H1 (cell line): ENCODE measurements at regions not wholly inside any gene's neighbourhood (a gene's known extent, or its start where the extent isn't known, plus 50 kb on each side); places are given as distances from the start of the nearest gene placed in this dataset.

Experiments used
- CTCF ChIA-PET: fragments of 300-600 bp; sonication (Branson Sonifier 250); formaldehyde crosslinking; loops from one replicate; lab custom pipeline; 2021; ENCODE audit not compliant: partially characterized antibody; lab: Charles Lee
- POLR2A ChIA-PET: fragments of 300-600 bp; sonication (Branson Sonifier 250); formaldehyde crosslinking; loops from one replicate; lab custom pipeline; 2021; ENCODE audit warnings: inconsistent platforms; ENCODE audit not compliant: partially characterized antibody; lab: Charles Lee
- DNase-seq, 2 experiments: peaks; one replicate each; pipeline versions ENCODE4 v3.0.0 to v3.0.0-alpha.2; 2010 to 2022; ENCODE audit warnings: low spot score in 2 of 2, low read depth in 1 of 2, mixed read lengths in 1 of 2
- FAIRE-seq: peaks from 2 replicates; lab custom pipeline; 2011; peaks lifted over from hg19 to GRCh38; lab: Jason Lieb, UNC
- H2AFZ ChIP-seq: 2 replicates; pipeline ENCODE4 v1.8.1; 2012; ENCODE audit warnings: low read length, inconsistent platforms
- H2AK5ac ChIP-seq: 2 replicates; pipeline ENCODE4 v1.6.1; 2013; ENCODE audit warnings: low read depth, low read length
- H2BK120ac ChIP-seq: replicated peaks from 2 replicates; pipeline ENCODE3; 2013; ENCODE audit warnings: low read depth, low read length, inconsistent platforms
- H2BK12ac ChIP-seq: 2 replicates; pipeline ENCODE4 v1.6.1; 2013; ENCODE audit warnings: low read depth, low read length
- H2BK15ac ChIP-seq: 2 replicates; pipeline ENCODE4 v1.6.1; 2013; ENCODE audit warnings: low read length
- H2BK20ac ChIP-seq: 2 replicates; pipeline ENCODE4 v1.6.1; 2013; ENCODE audit warnings: low read length
- H2BK5ac ChIP-seq: 2 replicates; pipeline ENCODE4 v1.6.1; 2013; ENCODE audit warnings: low read depth, low read length
- H3K14ac ChIP-seq: 2 replicates; pipeline ENCODE4 v1.6.1; 2013; ENCODE audit warnings: inconsistent platforms; ENCODE audit not compliant: insufficient read length
- H3K18ac ChIP-seq: 2 replicates; pipeline ENCODE4 v1.6.1; 2013; ENCODE audit warnings: low read length; ENCODE audit errors: extremely low read depth
- H3K23ac ChIP-seq: 2 replicates; pipeline ENCODE4 v1.6.1; 2013; ENCODE audit warnings: inconsistent platforms; ENCODE audit not compliant: insufficient read length
- H3K23me2 ChIP-seq: 2 replicates; pipeline ENCODE4 v1.6.1; 2013; ENCODE audit warnings: low read depth, low read length
- H3K27ac ChIP-seq: 2 replicates; pipeline ENCODE4 v1.6.1; 2011; ENCODE audit warnings: low read depth, low read length, inconsistent platforms
- H3K27me3 ChIP-seq, 4 experiments: replicated peaks in 1 of 4; 1 replicate in 1 of 4; 2 replicates in 3 of 4; pipeline versions ENCODE4 v1.6.1 to v1.8.1; 2011 to 2013; ENCODE audit warnings: low read length in 3 of 4, mild to moderate bottlenecking in 3 of 4, inconsistent platforms in 2 of 4, mixed read lengths in 2 of 4, moderate library complexity in 1 of 4; ENCODE audit not compliant: control insufficient read depth in 3 of 4, insufficient read depth in 3 of 4; ENCODE audit errors: extremely low read depth in 1 of 4
- H3K36me3 ChIP-seq, 4 experiments: 2 replicates each; pipeline versions ENCODE4 v1.6.1 to v1.8.1; 2011 to 2013; ENCODE audit warnings: mild to moderate bottlenecking in 4 of 4, low read length in 3 of 4, moderate library complexity in 2 of 4, control low read depth in 1 of 4, inconsistent platforms in 1 of 4; ENCODE audit not compliant: insufficient read depth in 4 of 4, control insufficient read depth in 2 of 4
- H3K4ac ChIP-seq: replicated peaks from 2 replicates; pipeline ENCODE3; 2013; ENCODE audit warnings: low read length, low read depth, mixed read lengths, inconsistent platforms; ENCODE audit not compliant: insufficient read length
- H3K4me1 ChIP-seq, 4 experiments: replicated peaks in 1 of 4; 1 replicate in 1 of 4; 2 replicates in 3 of 4; pipeline versions ENCODE4 v1.6.1 to v1.8.1; 2011 to 2013; ENCODE audit warnings: low read length in 3 of 4, inconsistent platforms in 2 of 4, mixed read lengths in 1 of 4; ENCODE audit not compliant: insufficient read depth in 4 of 4, control insufficient read depth in 3 of 4
- H3K4me2 ChIP-seq, 2 experiments: 2 replicates each; pipeline versions ENCODE4 v1.6.1 to v1.8.1; 2011 to 2013; ENCODE audit warnings: low read depth in 2 of 2, low read length in 2 of 2, control low read depth in 1 of 2, inconsistent platforms in 1 of 2, mild to moderate bottlenecking in 1 of 2; ENCODE audit not compliant: insufficient read depth in 1 of 2
- H3K4me3 ChIP-seq, 4 experiments: fragments of 200-600, 300-600 bp in 1 of 4; sonication (generic), shearing (Covaris generic), sonication (Bioruptor Twin) in 1 of 4; 2 replicates each; pipeline versions ENCODE4 v1.5.1 to v1.8.1; 2011 to 2016; ENCODE audit warnings: low read length in 4 of 4, low read depth in 3 of 4, control low read depth in 2 of 4, inconsistent platforms in 2 of 4, mild to moderate bottlenecking in 2 of 4, mixed read lengths in 1 of 4, moderate library complexity in 1 of 4; ENCODE audit not compliant: insufficient read depth in 2 of 4; ENCODE audit errors: extremely low read depth in 1 of 4
- H3K56ac ChIP-seq: replicated peaks from 2 replicates; pipeline ENCODE3; 2013; ENCODE audit warnings: low read depth, mild to moderate bottlenecking, mixed read lengths, low read length, inconsistent platforms; ENCODE audit not compliant: insufficient read length
- H3K79me1 ChIP-seq: 2 replicates; pipeline ENCODE4 v1.6.1; 2013; ENCODE audit warnings: low read depth, low read length, control low read depth
- H3K79me2 ChIP-seq, 2 experiments: 2 replicates each; pipeline versions ENCODE4 v1.6.1 to v1.8.1; 2012 to 2013; ENCODE audit warnings: low read length in 2 of 2, mild to moderate bottlenecking in 2 of 2, inconsistent platforms in 1 of 2; ENCODE audit not compliant: insufficient read depth in 2 of 2, control insufficient read depth in 1 of 2
- H3K9ac ChIP-seq, 4 experiments: replicated peaks in 1 of 4; 1 replicate in 1 of 4; 2 replicates in 3 of 4; pipeline versions ENCODE4 v1.6.1 to v1.8.1; 2011 to 2013; ENCODE audit warnings: low read depth in 3 of 4, low read length in 3 of 4, control low read depth in 2 of 4, mild to moderate bottlenecking in 2 of 4, moderate library complexity in 2 of 4, inconsistent platforms in 1 of 4; ENCODE audit errors: extremely low read depth in 1 of 4
- H3K9me3 ChIP-seq, 2 experiments: 2 replicates each; pipeline versions ENCODE4 v1.6.1 to v1.8.1; 2012 to 2013; ENCODE audit warnings: mild to moderate bottlenecking in 2 of 2, moderate library complexity in 2 of 2, control low read depth in 1 of 2, inconsistent platforms in 1 of 2, low read depth in 1 of 2, low read length in 1 of 2, mixed read lengths in 1 of 2; ENCODE audit not compliant: insufficient read depth in 2 of 2
- H4K20me1 ChIP-seq, 2 experiments: replicated peaks in 1 of 2; 2 replicates each; pipeline versions ENCODE3 to v1.8.1; 2011 to 2013; ENCODE audit warnings: inconsistent platforms in 2 of 2, low read length in 2 of 2, mild to moderate bottlenecking in 1 of 2; ENCODE audit not compliant: insufficient read depth in 2 of 2, control insufficient read depth in 1 of 2
- H4K5ac ChIP-seq: 2 replicates; pipeline ENCODE4 v1.6.1; 2013; ENCODE audit warnings: low read length, low read depth, mixed read lengths, inconsistent platforms; ENCODE audit not compliant: insufficient read length
- H4K8ac ChIP-seq: 2 replicates; pipeline ENCODE4 v1.8.0; 2013; ENCODE audit warnings: mild to moderate bottlenecking, moderate library complexity, low read length, inconsistent platforms; ENCODE audit not compliant: insufficient read depth; ENCODE audit errors: extremely low read depth
- H4K91ac ChIP-seq: replicated peaks from 2 replicates; pipeline ENCODE3; 2013; ENCODE audit warnings: low read length, mixed read lengths, inconsistent platforms; ENCODE audit not compliant: insufficient read length
- POU5F1 ChIP-seq: IDR thresholded peaks from 2 replicates; pipeline ENCODE4 v1.6.1; 2011; ENCODE audit warnings: low read depth, mild to moderate bottlenecking, low read length, moderate library complexity
- RAD21 ChIP-seq, 2 experiments: IDR thresholded peaks in 1 of 2; conservative IDR thresholded peaks in 1 of 2; 2 replicates each; pipeline ENCODE4 v1.6.1; 2011; ENCODE audit warnings: low read depth in 2 of 2, low read length in 2 of 2, improper control_type of control experiment in 1 of 2, inconsistent platforms in 1 of 2, mild to moderate bottlenecking in 1 of 2, moderate library complexity in 1 of 2
- SP1 ChIP-seq: IDR thresholded peaks from 2 replicates; pipeline ENCODE4 v1.6.1; 2011; ENCODE audit warnings: low read depth, low read length
- TAF1 ChIP-seq: IDR thresholded peaks from 2 replicates; pipeline ENCODE4 v1.6.1; 2011; ENCODE audit warnings: mild to moderate bottlenecking, low read depth, low read length
- TBP ChIP-seq: IDR thresholded peaks from 2 replicates; pipeline ENCODE4 v1.6.1; 2011; ENCODE audit warnings: low read depth, low read length, improper control_type of control experiment
- YY1 ChIP-seq: IDR thresholded peaks from 2 replicates; pipeline ENCODE4 v1.6.1; 2011; ENCODE audit warnings: low read depth, mild to moderate bottlenecking, low read length
- WGBS, 2 experiments: shearing (Covaris generic) in 1 of 2; methylation state at CpG; one replicate each; pipeline versions ENCODE4 v1.1.6 to v1.1.7; 2013 to 2015; ENCODE audit warnings: low lambda C conversion rate in 2 of 2, mixed read lengths in 2 of 2, inconsistent platforms in 1 of 2, low coverage in 1 of 2, missing lambda C conversion rate in 1 of 2; ENCODE audit not compliant: insufficient replicate concordance in 2 of 2, insufficient coverage in 1 of 2, insufficient read length in 1 of 2; ENCODE audit errors: extremely low coverage in 1 of 2, missing lambda C conversion rate in 1 of 2; 5-methylcytosine and 5-hydroxymethylcytosine counted together

DNA sequence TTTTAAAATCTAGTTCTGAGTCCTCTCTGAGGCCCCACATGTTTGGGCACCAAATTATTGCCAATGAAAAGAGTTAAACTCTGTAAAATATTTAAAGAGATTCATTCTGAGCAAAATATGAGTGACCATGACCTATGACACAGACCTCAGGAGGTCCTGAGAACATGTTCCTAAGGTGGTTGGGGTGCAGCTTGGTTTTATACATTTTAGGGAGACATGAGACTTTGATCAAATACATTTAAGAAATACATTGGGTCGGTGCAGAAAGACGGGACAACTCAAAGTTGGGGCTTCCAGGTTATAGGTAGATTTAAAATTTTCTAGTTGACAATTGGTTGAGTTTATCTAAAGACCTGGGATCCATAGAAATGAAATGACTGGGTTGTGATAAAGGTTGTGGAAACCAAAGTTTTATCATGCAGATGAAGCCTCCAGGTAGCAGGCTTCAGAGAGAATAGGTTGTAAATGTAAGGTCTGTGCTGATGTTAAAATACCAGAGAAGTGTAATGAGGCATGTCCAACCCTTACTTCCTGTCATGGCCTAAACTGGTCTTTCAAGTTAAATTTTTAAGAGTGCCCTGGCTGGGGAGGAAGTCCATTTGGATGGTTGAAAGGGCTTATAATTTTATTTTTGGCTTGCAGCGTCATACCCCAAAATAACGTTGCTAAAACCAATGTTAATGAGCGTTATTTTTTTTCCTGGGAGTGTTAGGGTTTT lies 274.9 kb downstream of the NUF2 start:
- H4K20me1 ChIP-seq, result no peaks in the 10 kb centered on the region
- no peak overlapping the region for H2AK5ac ChIP-seq
- H3K18ac ChIP-seq, result peak overlapping the region; percentile 40
- H3K23ac ChIP-seq, result no peak overlapping the region
- DNase-seq (peak in 1 of 2 experiments; percentile 17), FAIRE-seq (peak; percentile 93)
- TF ChIP-seq RAD21 (IDR thresholded peaks at IDR 0.05 in 1 of 2, conservative IDR thresholded peaks at IDR 0.05 in 1 of 2; ENCODE audit: low read depth in 2 of 2, low read length in 2 of 2), result 0 out of 4 replicates have a peak, but pooled peaks of 1 of the 2 experiments have one; percentile 1
- 0 out of 2 replicates have a peak, but pooled peaks have one; percentile 39 for TF ChIP-seq SP1
- 0 out of 2 replicates have a peak, but pooled peaks have one; percentile 16 for TF ChIP-seq YY1
- TF ChIP-seq TAF1, result no peak
- TF ChIP-seq TBP, result no peak
- TF ChIP-seq POU5F1, result 0 out of 2 replicates have a peak, but pooled peaks have one; percentile 28
- peak overlapping the region; percentile 91; the same call in 1 of the 2 replicates for H2BK5ac ChIP-seq
- peaks cover 4 to 16% of the 10 kb centered on the region in 2 experiments; a peak in 3 of 4 replicates for H3K9me3 ChIP-seq
- peak overlapping the region; percentile 18 for H4K5ac ChIP-seq
- H4K91ac ChIP-seq, result no peak overlapping the region
- no peaks in the 10 kb centered on the region for H3K27me3 ChIP-seq
- peaks cover 0 to 6% (median 2%) of the 10 kb centered on the region in 4 experiments; a peak in 3 of 8 replicates for H3K36me3 ChIP-seq
- no peak overlapping the region for H3K56ac ChIP-seq
- H2BK20ac ChIP-seq, result 0 out of 2 replicates have a peak overlapping the region, but pooled peaks have one; percentile 61
- H3K79me2 ChIP-seq, result no peaks in the 10 kb centered on the region
- H2AFZ ChIP-seq, result no peak overlapping the region
- WGBS, 2 experiments, result 4% methylated on average over 5 of the region's 5 CpGs; no CpG with 5 or more reads in 1 of the 2 experiments
- no peak overlapping the region; the same call in 1 of the 2 replicates for H2BK12ac ChIP-seq
- peak overlapping the region; percentile 69 for H2BK120ac ChIP-seq
- H2BK15ac ChIP-seq, result no peak overlapping the region
- no peak overlapping the region for H4K8ac ChIP-seq
- no peaks in the 10 kb centered on the region for H3K79me1 ChIP-seq
- ChIA-PET POLR2A (interaction anchor here (0.7 to 1.2 kb wide), 3 partner anchors 10 to 33 kb away, joined by 3 to 6 read pairs (median 4); no protein-coding TSS in a partner anchor), CTCF (interaction anchor here (0.9 kb wide), 1 partner anchor 17 kb away, joined by 4 read pairs; no protein-coding TSS in a partner anchor)
- H3K27ac ChIP-seq, result peak overlapping the region; percentile 57
- no peak overlapping the region for H3K14ac ChIP-seq
- H3K4me1 ChIP-seq, result peaks cover 0 to 5% (median 2%) of the 10 kb centered on the region in 4 experiments; a peak in 3 of 7 replicates
- H3K4me2 ChIP-seq, result peak overlapping the region; percentile 28 to 40
- H3K9ac ChIP-seq, result no peak overlapping the region
- H3K4me3 ChIP-seq, result peak overlapping the region in 1 of 4 experiments; percentile 40; a peak in 3 of 8 replicates
- H3K23me2 ChIP-seq, result no peaks in the 10 kb centered on the region
- no peak overlapping the region for H3K4ac ChIP-seq
